SU-DHL-6 (cell line): ENCODE measurements at regions not wholly inside any gene's neighbourhood (a gene's known extent, or its start where the extent isn't known, plus 50 kb on each side); places are given as distances from the start of the nearest gene placed in this dataset.
"Not testable (repeated sequence)": the region's sequence is repeated elsewhere in the genome, so short reads cannot be mapped to it uniquely, and the experiment has no call there.

Source experiments
- H2AFZ ChIP-seq: fragments of 200-600 bp; sonication (generic); 2 replicates; pipeline ENCODE4 v1.6.1; 2014; ENCODE audit warnings: low read depth, mild to moderate bottlenecking, moderate library complexity, mixed read lengths, antibody characterized with exemption, low read length; ENCODE audit not compliant: severe bottlenecking
- H3F3A ChIP-seq: fragments of 200-600 bp; shearing (Covaris generic); 2 replicates; pipeline ENCODE4 v1.6.0; 2016; ENCODE audit warnings: antibody characterized with exemption, mild to moderate bottlenecking; ENCODE audit not compliant: insufficient read depth
- H3K27ac ChIP-seq: fragments of 200-600 bp; sonication (generic); 2 replicates; pipeline ENCODE4 v1.5.1; 2016; ENCODE audit warnings: low read depth, mild to moderate bottlenecking, low read length, moderate library complexity, mixed read lengths
- H3K27me3 ChIP-seq: fragments of 200-600 bp; sonication (generic), shearing (Covaris generic); 2 replicates; pipeline ENCODE4 v1.6.0; 2014; ENCODE audit warnings: mild to moderate bottlenecking, low read length
- H3K36me3 ChIP-seq: fragments of 200-600 bp; sonication (generic); 2 replicates; pipeline ENCODE4 v1.6.1; 2014; ENCODE audit warnings: mild to moderate bottlenecking, low read length, mixed read lengths
- H3K4me2 ChIP-seq: fragments of 300-600, 200-600 bp; shearing (Covaris generic), sonication (generic); 2 replicates; pipeline ENCODE4 v1.6.0; 2014; ENCODE audit warnings: low read length, low read depth, mild to moderate bottlenecking; ENCODE audit not compliant: poor library complexity, severe bottlenecking
- H3K4me3 ChIP-seq: fragments of 200-600 bp; sonication (generic); 2 replicates; pipeline ENCODE4 v1.5.1; 2014; ENCODE audit warnings: antibody characterized with exemption, low read length, mild to moderate bottlenecking, mixed read lengths; ENCODE audit not compliant: insufficient read depth, poor library complexity, severe bottlenecking
- H3K79me2 ChIP-seq: fragments of 200-600 bp; sonication (generic); 2 replicates; pipeline ENCODE4 v1.6.1; 2014; ENCODE audit warnings: mild to moderate bottlenecking, low read length, moderate library complexity; ENCODE audit not compliant: insufficient read depth
- H3K9ac ChIP-seq: fragments of 200-600 bp; sonication (generic); 2 replicates; pipeline ENCODE4 v1.7.0; 2014; ENCODE audit warnings: mild to moderate bottlenecking, low read length
- H3K9me2 ChIP-seq: fragments of 200-600 bp; sonication (generic); replicated peaks from 2 replicates; pipeline ENCODE4 v1.6.1; 2014; ENCODE audit warnings: low read length; ENCODE audit not compliant: insufficient read depth
- H3K9me3 ChIP-seq: fragments of 200-600 bp; sonication (generic); 2 replicates; pipeline ENCODE4 v1.6.1; 2014; ENCODE audit warnings: low read length, mixed read lengths; ENCODE audit not compliant: insufficient read depth
- H4K20me1 ChIP-seq: fragments of 200-600 bp; sonication (generic); 2 replicates; pipeline ENCODE4 v1.6.1; 2014; ENCODE audit warnings: low read depth, mild to moderate bottlenecking, antibody characterized with exemption, low read length, moderate library complexity, mixed read lengths
- EZH2phosphoT487 ChIP-seq: fragments of 200-600 bp; sonication (generic), shearing (Covaris generic); conservative IDR thresholded peaks from 2 replicates; pipeline ENCODE4 v1.6.1; 2018; ENCODE audit warnings: mild to moderate bottlenecking, antibody characterized with exemption, low read length, moderate library complexity, mixed read lengths
- TF ChIP-seq, protein P1 (sequence below): fragments of 200-600 bp; sonication (generic); IDR thresholded peaks from one replicate; pipeline ENCODE4 v1.5.1; 2017; ENCODE audit warnings: antibody characterized with exemption, mild to moderate bottlenecking, low read length, moderate library complexity; ENCODE audit not compliant: insufficient read depth, poor library complexity, severe bottlenecking

DNA sequence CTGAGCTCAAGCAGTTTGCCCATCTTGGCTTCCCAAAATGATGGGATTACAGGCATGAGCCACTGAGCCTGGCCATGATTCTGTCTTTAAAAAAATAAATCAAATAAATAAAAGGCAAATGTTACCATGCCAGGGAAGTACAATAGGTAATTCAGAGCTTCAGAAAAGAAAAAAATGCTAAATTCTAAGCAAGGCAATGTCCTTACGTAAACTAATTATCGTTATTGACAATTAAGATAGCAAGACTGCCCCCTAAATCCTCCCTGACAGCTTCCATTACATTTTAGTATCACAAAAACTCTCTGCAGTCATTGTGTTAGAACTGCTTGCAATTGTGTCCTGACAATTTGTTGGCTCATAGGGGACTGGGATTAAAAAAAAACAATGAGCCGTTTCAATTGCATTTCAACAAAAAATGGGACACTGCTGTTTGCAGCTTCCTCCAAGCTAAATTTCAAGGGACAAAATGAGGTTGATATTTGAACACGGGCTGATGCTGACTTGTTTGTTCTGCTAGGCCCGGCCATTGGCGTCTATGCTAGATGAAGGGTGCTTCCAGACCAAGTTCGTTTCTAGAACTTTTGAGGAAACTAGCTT lies 88.9 kb downstream of the MOGAT1 start:
- Histone ChIP-seq H3K27ac (no peak overlapping the region), H3F3A (no peaks in the 10 kb centered on the region), H4K20me1 (no peaks in the 10 kb centered on the region), H3K9me2 (no peaks in the 10 kb centered on the region), H3K79me2 (no peaks in the 10 kb centered on the region), H3K36me3 (no peaks in the 10 kb centered on the region), H3K9me3 (no peaks in the 10 kb centered on the region), H3K27me3 (no peaks in the 10 kb centered on the region), H3K4me3 (no peak overlapping the region), H3K4me2 (no peak overlapping the region), H3K9ac (no peak overlapping the region), H2AFZ (no peak overlapping the region)
- TF ChIP-seq, protein P1, sequence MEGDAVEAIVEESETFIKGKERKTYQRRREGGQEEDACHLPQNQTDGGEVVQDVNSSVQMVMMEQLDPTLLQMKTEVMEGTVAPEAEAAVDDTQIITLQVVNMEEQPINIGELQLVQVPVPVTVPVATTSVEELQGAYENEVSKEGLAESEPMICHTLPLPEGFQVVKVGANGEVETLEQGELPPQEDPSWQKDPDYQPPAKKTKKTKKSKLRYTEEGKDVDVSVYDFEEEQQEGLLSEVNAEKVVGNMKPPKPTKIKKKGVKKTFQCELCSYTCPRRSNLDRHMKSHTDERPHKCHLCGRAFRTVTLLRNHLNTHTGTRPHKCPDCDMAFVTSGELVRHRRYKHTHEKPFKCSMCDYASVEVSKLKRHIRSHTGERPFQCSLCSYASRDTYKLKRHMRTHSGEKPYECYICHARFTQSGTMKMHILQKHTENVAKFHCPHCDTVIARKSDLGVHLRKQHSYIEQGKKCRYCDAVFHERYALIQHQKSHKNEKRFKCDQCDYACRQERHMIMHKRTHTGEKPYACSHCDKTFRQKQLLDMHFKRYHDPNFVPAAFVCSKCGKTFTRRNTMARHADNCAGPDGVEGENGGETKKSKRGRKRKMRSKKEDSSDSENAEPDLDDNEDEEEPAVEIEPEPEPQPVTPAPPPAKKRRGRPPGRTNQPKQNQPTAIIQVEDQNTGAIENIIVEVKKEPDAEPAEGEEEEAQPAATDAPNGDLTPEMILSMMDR, result no peak
- TF ChIP-seq EZH2phosphoT487, result no peak

DNA sequence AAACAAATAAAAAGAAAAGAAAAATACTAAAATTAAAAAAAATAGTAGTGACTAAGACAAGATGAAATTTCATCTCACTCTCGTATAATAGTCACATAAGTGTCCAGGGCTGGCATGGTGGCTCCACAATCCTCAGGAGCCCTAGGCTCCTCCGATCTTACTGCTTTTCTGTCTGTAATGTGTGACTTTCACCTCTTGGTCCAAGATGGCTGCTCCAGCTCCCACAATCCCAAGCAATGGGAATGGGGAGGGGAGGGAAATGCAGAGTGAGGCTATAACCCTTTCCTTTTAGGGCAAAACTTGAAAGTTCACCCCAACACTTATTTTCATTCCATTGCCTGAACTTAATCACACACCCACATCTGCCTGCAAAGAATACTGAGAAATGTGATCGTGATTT lies 90.4 kb downstream of the MOGAT1 start:
- no peaks in the 10 kb centered on the region for H3K9me3 ChIP-seq
- no peaks in the 10 kb centered on the region for H3K9me2 ChIP-seq
- H3K4me2 ChIP-seq, result no peak overlapping the region
- no peak overlapping the region for H2AFZ ChIP-seq
- H3K27ac ChIP-seq, result no peak overlapping the region
- H3K9ac ChIP-seq, result no peak overlapping the region
- H3F3A ChIP-seq, result no peaks in the 10 kb centered on the region
- no peaks in the 10 kb centered on the region for H3K27me3 ChIP-seq
- no peaks in the 10 kb centered on the region for H4K20me1 ChIP-seq
- H3K79me2 ChIP-seq, result no peaks in the 10 kb centered on the region
- no peak for TF ChIP-seq EZH2phosphoT487
- H3K36me3 ChIP-seq, result no peaks in the 10 kb centered on the region
- no peak overlapping the region for H3K4me3 ChIP-seq

DNA sequence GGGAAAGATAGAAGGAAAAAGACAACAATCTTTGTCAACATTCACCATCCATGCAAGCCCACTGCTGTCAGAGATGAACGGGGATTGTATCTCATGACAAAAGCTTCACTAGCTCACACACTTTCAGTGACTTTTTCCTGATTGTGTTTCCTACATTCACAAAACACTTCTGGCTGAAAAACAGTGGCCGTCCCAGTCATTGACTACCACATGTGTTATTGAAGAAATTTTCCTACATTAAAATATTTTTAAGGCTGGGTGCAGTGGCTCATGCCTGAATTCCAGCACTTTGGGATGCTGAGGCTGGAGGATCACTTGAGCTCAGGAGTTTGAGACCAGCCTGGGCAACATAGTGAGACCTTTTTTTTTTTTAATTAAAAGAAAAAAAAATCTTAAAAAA lies 90.9 kb downstream of the MOGAT1 start:
- no peak overlapping the region for H3K27ac ChIP-seq
- no peak overlapping the region for H3K9ac ChIP-seq
- no peaks in the 10 kb centered on the region for H3F3A ChIP-seq
- no peaks in the 10 kb centered on the region for H3K27me3 ChIP-seq
- H3K36me3 ChIP-seq, result no peaks in the 10 kb centered on the region
- no peak overlapping the region for H2AFZ ChIP-seq
- H3K9me2 ChIP-seq, result no peaks in the 10 kb centered on the region
- H3K9me3 ChIP-seq, result no peaks in the 10 kb centered on the region
- TF ChIP-seq, protein P1, result no peak
- no peak for TF ChIP-seq EZH2phosphoT487
- H3K4me3 ChIP-seq, result no peak overlapping the region
- H3K79me2 ChIP-seq, result no peaks in the 10 kb centered on the region
- no peaks in the 10 kb centered on the region for H4K20me1 ChIP-seq
- no peak overlapping the region for H3K4me2 ChIP-seq

DNA sequence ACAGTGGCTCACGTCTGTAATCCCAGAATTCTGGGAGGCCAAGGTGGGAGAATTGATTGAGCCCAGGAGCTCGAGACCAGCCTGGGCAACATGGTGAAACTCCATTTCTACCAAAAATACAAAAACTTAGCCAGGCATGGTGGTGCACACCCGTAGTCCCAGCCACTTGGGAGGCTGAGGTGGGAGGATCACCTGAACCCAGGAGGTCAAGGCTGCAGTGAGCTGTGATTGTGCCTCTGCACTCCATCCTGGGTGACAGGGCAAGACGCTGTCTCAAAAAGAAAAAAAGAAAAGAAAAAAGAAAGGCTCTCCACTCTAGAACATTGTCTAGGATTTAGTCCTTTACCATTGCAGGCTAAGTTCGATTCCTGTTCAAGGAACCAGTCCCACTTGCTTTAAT lies 94.4 kb downstream of the MOGAT1 start:
- H4K20me1 ChIP-seq, H3K9me3 ChIP-seq, H3K27me3 ChIP-seq, H3K4me3 ChIP-seq, H3K27ac ChIP-seq, H3K79me2 ChIP-seq, H3K9me2 ChIP-seq, H2AFZ ChIP-seq, H3K36me3 ChIP-seq, H3K4me2 ChIP-seq, H3K9ac ChIP-seq, H3F3A ChIP-seq: not testable (repeated sequence)

DNA sequence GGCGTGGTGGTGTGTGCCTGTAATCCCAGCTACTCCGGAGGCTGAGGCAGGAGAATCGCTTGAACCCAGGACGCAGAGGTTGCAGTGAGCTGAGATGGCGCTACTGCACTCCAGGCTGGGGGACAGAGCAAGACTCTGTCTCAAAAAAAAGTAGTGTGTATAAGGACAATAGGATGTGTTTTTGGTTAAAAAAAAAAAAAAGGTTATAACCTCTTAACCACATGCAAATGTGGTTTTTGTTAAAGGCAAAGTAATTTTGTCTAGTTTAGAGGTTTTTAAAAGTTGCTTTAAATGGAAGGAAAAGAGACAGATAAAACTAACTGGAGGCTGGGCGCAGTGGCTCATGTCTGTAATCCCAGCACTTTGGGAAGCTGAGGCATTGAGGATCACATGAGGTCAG lies 92.8 kb upstream of the ACSL3 start:
- H3K36me3 ChIP-seq, H3K27me3 ChIP-seq, H3F3A ChIP-seq, H3K9me3 ChIP-seq, H3K79me2 ChIP-seq, H3K4me2 ChIP-seq, H2AFZ ChIP-seq, H3K4me3 ChIP-seq, H3K9me2 ChIP-seq, H4K20me1 ChIP-seq, H3K9ac ChIP-seq, H3K27ac ChIP-seq: not testable (repeated sequence)
